Parathyroid adenoma (tissue), 2 donors: ENCODE measurements at regions not wholly inside any gene's neighbourhood (a gene's known extent, or its start where the extent isn't known, plus 50 kb on each side); places are given as distances from the start of the nearest gene placed in this dataset.

ENCODE experiments used
- H2AFZ ChIP-seq: fragments of 300-600 bp; sonication (generic); one replicate; pipeline ENCODE4 v1.7.0; 2017; ENCODE audit warnings: antibody characterized with exemption, mild to moderate bottlenecking
- H3K27ac ChIP-seq: fragments of 300-600 bp; sonication (generic); one replicate; pipeline ENCODE4 v1.7.0; 2017
- H3K27me3 ChIP-seq: fragments of 300-600 bp; sonication (generic); one replicate; pipeline ENCODE4 v1.7.0; 2017; ENCODE audit warnings: low read length; ENCODE audit not compliant: control insufficient read depth, insufficient read depth
- H3K36me3 ChIP-seq: fragments of 300-600 bp; sonication (generic); one replicate; pipeline ENCODE4 v1.7.0; 2017; ENCODE audit warnings: low read length; ENCODE audit not compliant: control insufficient read depth, insufficient read depth
- H3K4me1 ChIP-seq: fragments of 300-600 bp; sonication (generic); one replicate; pipeline ENCODE4 v1.7.0; 2017; ENCODE audit warnings: control low read depth
- H3K4me2 ChIP-seq: fragments of 300-600 bp; sonication (generic); one replicate; pipeline ENCODE4 v1.7.0; 2017; ENCODE audit warnings: low read length
- H3K4me3 ChIP-seq: fragments of 300-600 bp; sonication (generic); one replicate; pipeline ENCODE4 v1.7.0; 2017; ENCODE audit warnings: low read depth, low read length
- H3K79me2 ChIP-seq: fragments of 300-600 bp; sonication (generic); one replicate; pipeline ENCODE4 v1.7.0; 2017; ENCODE audit warnings: control low read depth
- H3K9ac ChIP-seq: fragments of 300-600 bp; sonication (generic); one replicate; pipeline ENCODE4 v1.7.0; 2017; ENCODE audit warnings: mild to moderate bottlenecking
- H3K9me3 ChIP-seq: fragments of 300-600 bp; sonication (generic); one replicate; pipeline ENCODE4 v1.7.0; 2017; ENCODE audit warnings: low read length; ENCODE audit not compliant: control insufficient read depth
- TF ChIP-seq, protein P1 (sequence below): fragments of 300-600 bp; sonication (generic); IDR thresholded peaks from one replicate; pipeline ENCODE4 v1.7.0; 2017; ENCODE audit warnings: antibody characterized with exemption, mild to moderate bottlenecking
- donor health status: primary hyperparathyroidism.

- no peaks in the 10 kb centered on the region for H3K79me2 ChIP-seq
- H3K4me3 ChIP-seq, result no peak overlapping the region
- TF ChIP-seq, protein P1, sequence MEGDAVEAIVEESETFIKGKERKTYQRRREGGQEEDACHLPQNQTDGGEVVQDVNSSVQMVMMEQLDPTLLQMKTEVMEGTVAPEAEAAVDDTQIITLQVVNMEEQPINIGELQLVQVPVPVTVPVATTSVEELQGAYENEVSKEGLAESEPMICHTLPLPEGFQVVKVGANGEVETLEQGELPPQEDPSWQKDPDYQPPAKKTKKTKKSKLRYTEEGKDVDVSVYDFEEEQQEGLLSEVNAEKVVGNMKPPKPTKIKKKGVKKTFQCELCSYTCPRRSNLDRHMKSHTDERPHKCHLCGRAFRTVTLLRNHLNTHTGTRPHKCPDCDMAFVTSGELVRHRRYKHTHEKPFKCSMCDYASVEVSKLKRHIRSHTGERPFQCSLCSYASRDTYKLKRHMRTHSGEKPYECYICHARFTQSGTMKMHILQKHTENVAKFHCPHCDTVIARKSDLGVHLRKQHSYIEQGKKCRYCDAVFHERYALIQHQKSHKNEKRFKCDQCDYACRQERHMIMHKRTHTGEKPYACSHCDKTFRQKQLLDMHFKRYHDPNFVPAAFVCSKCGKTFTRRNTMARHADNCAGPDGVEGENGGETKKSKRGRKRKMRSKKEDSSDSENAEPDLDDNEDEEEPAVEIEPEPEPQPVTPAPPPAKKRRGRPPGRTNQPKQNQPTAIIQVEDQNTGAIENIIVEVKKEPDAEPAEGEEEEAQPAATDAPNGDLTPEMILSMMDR, result no peak
- no peak overlapping the region for H3K4me2 ChIP-seq
- H3K27ac ChIP-seq, result no peak overlapping the region
- H3K4me1 ChIP-seq, result no peaks in the 10 kb centered on the region
- H3K27me3 ChIP-seq, result no peaks in the 10 kb centered on the region
- no peak overlapping the region for H3K9ac ChIP-seq
- H3K9me3 ChIP-seq, result no peaks in the 10 kb centered on the region
- no peak overlapping the region for H2AFZ ChIP-seq
- no peaks in the 10 kb centered on the region for H3K36me3 ChIP-seq
Observed at GRCh38 chr16:75919664-75920063, 193.4 kb upstream of the CPHXL start.

GRCh38 chr16:75921281-75921680 is 195.0 kb upstream of the CPHXL start:
- Histone ChIP-seq H3K9ac (no peak overlapping the region), H3K36me3 (no peaks in the 10 kb centered on the region), H2AFZ (no peak overlapping the region), H3K4me3 (no peak overlapping the region), H3K79me2 (no peaks in the 10 kb centered on the region), H3K27me3 (no peaks in the 10 kb centered on the region), H3K27ac (no peak overlapping the region), H3K4me2 (no peak overlapping the region), H3K4me1 (no peaks in the 10 kb centered on the region), H3K9me3 (no peaks in the 10 kb centered on the region)
- TF ChIP-seq, protein P1, result no peak

DNA sequence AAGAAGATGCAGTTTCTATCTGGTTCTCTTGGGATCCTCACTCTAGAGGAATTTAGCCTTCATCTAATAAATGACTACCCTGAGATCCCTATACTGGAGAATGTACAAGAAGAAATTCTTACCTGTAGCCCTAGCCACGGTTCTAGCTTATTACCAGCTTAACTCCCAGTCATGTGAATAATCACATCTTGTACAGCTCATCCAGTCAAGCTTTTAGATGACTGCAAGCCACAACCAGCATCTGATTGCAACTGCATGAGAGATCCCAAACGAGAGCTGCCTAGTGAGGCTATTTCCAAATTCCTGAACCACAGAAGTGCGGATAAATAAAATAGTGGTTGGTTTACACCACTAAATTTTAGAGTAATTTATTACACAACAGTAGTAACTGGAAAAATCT is 196.0 kb upstream of the CPHXL start:
- Histone ChIP-seq H3K27me3 (no peaks in the 10 kb centered on the region), H3K4me1 (no peaks in the 10 kb centered on the region), H3K9ac (no peak overlapping the region), H3K79me2 (no peaks in the 10 kb centered on the region), H3K9me3 (no peaks in the 10 kb centered on the region), H3K36me3 (no peaks in the 10 kb centered on the region), H3K4me3 (no peak overlapping the region), H3K27ac (no peak overlapping the region), H3K4me2 (no peak overlapping the region), H2AFZ (no peak overlapping the region)
- TF ChIP-seq, protein P1, result no peak

- H3K4me3 ChIP-seq, result no peak overlapping the region
- no peak overlapping the region for H3K9ac ChIP-seq
- H3K27me3 ChIP-seq, result no peaks in the 10 kb centered on the region
- H3K4me2 ChIP-seq, result no peak overlapping the region
- H3K4me1 ChIP-seq, result no peaks in the 10 kb centered on the region
- H3K9me3 ChIP-seq, result no peaks in the 10 kb centered on the region
- H2AFZ ChIP-seq, result no peak overlapping the region
- H3K79me2 ChIP-seq, result no peaks in the 10 kb centered on the region
- no peaks in the 10 kb centered on the region for H3K36me3 ChIP-seq
- TF ChIP-seq, protein P1, result no peak
- no peak overlapping the region for H3K27ac ChIP-seq
Observed at GRCh38 chr16:75924397-75924796, 198.1 kb upstream of the CPHXL start.

DNA sequence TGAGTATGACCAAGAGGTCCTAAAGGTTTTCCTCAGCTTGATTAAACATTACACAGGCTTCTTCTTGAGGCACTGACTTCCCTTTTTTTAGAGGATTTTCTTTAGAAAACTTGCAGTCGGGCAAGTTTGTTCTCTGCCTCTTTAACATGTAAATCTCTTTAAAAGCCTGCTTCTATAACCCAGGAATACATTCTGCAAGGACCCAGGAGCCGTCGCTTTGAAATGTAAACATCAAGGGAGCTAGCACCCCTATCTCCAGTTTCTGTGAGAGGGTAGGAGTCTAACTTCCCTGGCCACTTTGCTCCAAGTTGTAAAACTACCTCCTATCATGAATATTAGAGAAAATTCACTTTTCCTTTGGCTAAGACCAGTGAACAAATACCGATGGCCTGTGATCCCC is 201.5 kb upstream of the CPHXL start:
- Histone ChIP-seq H3K27ac (no peak overlapping the region), H3K9me3 (no peaks in the 10 kb centered on the region), H3K4me1 (no peaks in the 10 kb centered on the region), H3K4me2 (no peak overlapping the region), H3K27me3 (no peaks in the 10 kb centered on the region), H3K9ac (no peak overlapping the region), H3K79me2 (no peaks in the 10 kb centered on the region), H2AFZ (no peak overlapping the region), H3K4me3 (no peak overlapping the region), H3K36me3 (no peaks in the 10 kb centered on the region)
- TF ChIP-seq, protein P1, result no peak
